ENCODE measurements at regions not wholly inside any gene's neighbourhood (a gene's known extent, or its start where the extent isn't known, plus 50 kb on each side); places are given as distances from the start of the nearest gene placed in this dataset.

GRCh38 chr1:222865718-222866117 lies 50.9 kb downstream of the DISP1 start:
- Histone ChIP-seq H3K9me3 (ENCODE audit: control insufficient read depth in 4 of 4, low read length in 3 of 4) (peaks cover 0 to 1% (median 0%) of the 10 kb centered on the region in 4 donors), H3K9ac (ENCODE audit: low read depth in 1 of 2, low read length in 2 of 2) (no peak overlapping the region), H3K36me3 (ENCODE audit: control insufficient read depth in 4 of 4, insufficient read depth in 3 of 4, low read depth in 1 of 4, low read length in 3 of 4) (peaks cover 0 to 1% (median 0%) of the 10 kb centered on the region in 4 donors), H3K4me3 (ENCODE audit: low read depth in 1 of 3, low read length in 3 of 3) (no peak overlapping the region), H3K27ac (ENCODE audit: low read depth in 1 of 2, low read length in 2 of 2) (no peak overlapping the region), H3K4me1 (ENCODE audit: control insufficient read depth in 4 of 4, insufficient read depth in 4 of 4, low read length in 3 of 4) (no peaks in the 10 kb centered on the region), H3K27me3 (ENCODE audit: control insufficient read depth in 4 of 4, insufficient read depth in 4 of 4, low read length in 3 of 4) (no peaks in the 10 kb centered on the region)
- WGBS: 86% methylated on average over 4 of the region's 4 CpGs
- TF ChIP-seq, protein P1, sequence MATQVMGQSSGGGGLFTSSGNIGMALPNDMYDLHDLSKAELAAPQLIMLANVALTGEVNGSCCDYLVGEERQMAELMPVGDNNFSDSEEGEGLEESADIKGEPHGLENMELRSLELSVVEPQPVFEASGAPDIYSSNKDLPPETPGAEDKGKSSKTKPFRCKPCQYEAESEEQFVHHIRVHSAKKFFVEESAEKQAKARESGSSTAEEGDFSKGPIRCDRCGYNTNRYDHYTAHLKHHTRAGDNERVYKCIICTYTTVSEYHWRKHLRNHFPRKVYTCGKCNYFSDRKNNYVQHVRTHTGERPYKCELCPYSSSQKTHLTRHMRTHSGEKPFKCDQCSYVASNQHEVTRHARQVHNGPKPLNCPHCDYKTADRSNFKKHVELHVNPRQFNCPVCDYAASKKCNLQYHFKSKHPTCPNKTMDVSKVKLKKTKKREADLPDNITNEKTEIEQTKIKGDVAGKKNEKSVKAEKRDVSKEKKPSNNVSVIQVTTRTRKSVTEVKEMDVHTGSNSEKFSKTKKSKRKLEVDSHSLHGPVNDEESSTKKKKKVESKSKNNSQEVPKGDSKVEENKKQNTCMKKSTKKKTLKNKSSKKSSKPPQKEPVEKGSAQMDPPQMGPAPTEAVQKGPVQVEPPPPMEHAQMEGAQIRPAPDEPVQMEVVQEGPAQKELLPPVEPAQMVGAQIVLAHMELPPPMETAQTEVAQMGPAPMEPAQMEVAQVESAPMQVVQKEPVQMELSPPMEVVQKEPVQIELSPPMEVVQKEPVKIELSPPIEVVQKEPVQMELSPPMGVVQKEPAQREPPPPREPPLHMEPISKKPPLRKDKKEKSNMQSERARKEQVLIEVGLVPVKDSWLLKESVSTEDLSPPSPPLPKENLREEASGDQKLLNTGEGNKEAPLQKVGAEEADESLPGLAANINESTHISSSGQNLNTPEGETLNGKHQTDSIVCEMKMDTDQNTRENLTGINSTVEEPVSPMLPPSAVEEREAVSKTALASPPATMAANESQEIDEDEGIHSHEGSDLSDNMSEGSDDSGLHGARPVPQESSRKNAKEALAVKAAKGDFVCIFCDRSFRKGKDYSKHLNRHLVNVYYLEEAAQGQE (IDR thresholded peaks at IDR 0.05): no peak
- no peak for DNase-seq (ENCODE audit: low spot score)

DNA sequence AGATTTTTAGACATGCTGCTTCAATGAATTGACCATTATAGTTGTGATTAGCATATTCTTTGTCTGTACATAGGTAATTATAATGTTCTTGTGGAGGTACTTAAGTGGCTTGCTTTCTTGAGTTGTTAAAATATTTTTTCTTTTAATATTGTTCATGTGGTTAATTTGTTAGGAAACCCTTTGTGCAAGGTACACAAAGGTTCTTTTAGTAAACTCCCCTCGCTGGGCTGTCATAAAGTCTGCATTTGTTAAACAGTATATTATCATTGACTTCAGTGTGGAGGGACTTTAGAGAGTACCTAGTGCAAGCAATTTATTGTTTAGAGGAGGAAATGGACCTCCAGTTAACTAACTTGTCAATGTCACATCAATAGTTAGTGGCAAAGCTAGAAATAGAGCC lies 52.5 kb downstream of the DISP1 start:
- no peak for DNase-seq (ENCODE audit: low spot score)
- Histone ChIP-seq H3K27ac (ENCODE audit: low read depth in 1 of 2, low read length in 2 of 2) (no peak overlapping the region), H3K4me1 (ENCODE audit: control insufficient read depth in 4 of 4, insufficient read depth in 4 of 4, low read length in 3 of 4) (no peaks in the 10 kb centered on the region)

DNA sequence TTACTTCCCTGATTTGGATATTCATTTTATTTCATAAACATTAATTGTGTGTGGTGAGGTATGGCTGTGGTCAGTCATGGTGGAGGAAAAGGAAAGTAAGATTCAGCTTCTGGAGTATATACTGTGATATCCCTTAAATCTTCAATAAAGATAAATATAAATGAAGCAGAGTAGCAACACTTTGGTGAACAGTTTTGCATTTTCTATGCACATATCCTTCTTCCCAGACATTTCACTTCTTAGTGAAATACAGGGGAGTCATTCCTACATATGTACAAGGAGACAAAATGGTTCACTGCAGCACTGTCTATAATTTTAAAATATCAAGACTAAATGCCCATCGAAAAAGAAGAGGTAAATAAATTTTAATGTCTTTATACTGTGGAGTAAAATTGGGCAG lies 61.3 kb downstream of the DISP1 start:
- no peak for DNase-seq (ENCODE audit: low spot score)
- Histone ChIP-seq H3K9ac (ENCODE audit: low read depth in 1 of 2, low read length in 2 of 2) (no peak overlapping the region), H3K9me3 (ENCODE audit: control insufficient read depth in 4 of 4, low read length in 3 of 4) (no peaks in the 10 kb centered on the region), H3K27me3 (ENCODE audit: control insufficient read depth in 4 of 4, insufficient read depth in 4 of 4, low read length in 3 of 4) (no peaks in the 10 kb centered on the region), H3K36me3 (ENCODE audit: control insufficient read depth in 4 of 4, insufficient read depth in 3 of 4, low read depth in 1 of 4, low read length in 3 of 4) (no peaks in the 10 kb centered on the region), H3K4me3 (ENCODE audit: low read depth in 1 of 3, low read length in 3 of 3) (no peak overlapping the region), H3K27ac (ENCODE audit: low read depth in 1 of 2, low read length in 2 of 2) (no peak overlapping the region), H3K4me1 (ENCODE audit: control insufficient read depth in 4 of 4, insufficient read depth in 4 of 4, low read length in 3 of 4) (no peaks in the 10 kb centered on the region)
- TF ChIP-seq FOXA1 (IDR thresholded peaks at IDR 0.05): no peak
- TF ChIP-seq FOXA2 (IDR thresholded peaks at IDR 0.05): no peak
- TF ChIP-seq HNF4A (conservative IDR thresholded peaks at IDR 0.05): no peak
- no peak for TF ChIP-seq TAF1 (conservative IDR thresholded peaks at IDR 0.05)
- no peak for TF ChIP-seq HNF4G (IDR thresholded peaks at IDR 0.05)
- no peak for TF ChIP-seq NR2F2 (IDR thresholded peaks at IDR 0.05)
- TF ChIP-seq ATF3 (IDR thresholded peaks at IDR 0.05): no peak
- no peak for TF ChIP-seq SP1 (IDR thresholded peaks at IDR 0.05)
- TF ChIP-seq, protein P2, sequence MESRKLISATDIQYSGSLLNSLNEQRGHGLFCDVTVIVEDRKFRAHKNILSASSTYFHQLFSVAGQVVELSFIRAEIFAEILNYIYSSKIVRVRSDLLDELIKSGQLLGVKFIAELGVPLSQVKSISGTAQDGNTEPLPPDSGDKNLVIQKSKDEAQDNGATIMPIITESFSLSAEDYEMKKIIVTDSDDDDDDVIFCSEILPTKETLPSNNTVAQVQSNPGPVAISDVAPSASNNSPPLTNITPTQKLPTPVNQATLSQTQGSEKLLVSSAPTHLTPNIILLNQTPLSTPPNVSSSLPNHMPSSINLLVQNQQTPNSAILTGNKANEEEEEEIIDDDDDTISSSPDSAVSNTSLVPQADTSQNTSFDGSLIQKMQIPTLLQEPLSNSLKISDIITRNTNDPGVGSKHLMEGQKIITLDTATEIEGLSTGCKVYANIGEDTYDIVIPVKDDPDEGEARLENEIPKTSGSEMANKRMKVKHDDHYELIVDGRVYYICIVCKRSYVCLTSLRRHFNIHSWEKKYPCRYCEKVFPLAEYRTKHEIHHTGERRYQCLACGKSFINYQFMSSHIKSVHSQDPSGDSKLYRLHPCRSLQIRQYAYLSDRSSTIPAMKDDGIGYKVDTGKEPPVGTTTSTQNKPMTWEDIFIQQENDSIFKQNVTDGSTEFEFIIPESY (IDR thresholded peaks at IDR 0.05): no peak
- TF ChIP-seq YY1 (IDR thresholded peaks at IDR 0.05): no peak
- WGBS: 99% methylated on average over 1 of the region's 1 CpG

More for the DNA sequence above, 52.5 kb downstream of the DISP1 start:
- no peak overlapping the region for H3K9ac ChIP-seq (ENCODE audit: low read depth in 1 of 2, low read length in 2 of 2)
- H3K27me3 ChIP-seq (ENCODE audit: control insufficient read depth in 4 of 4, insufficient read depth in 4 of 4, low read length in 3 of 4): no peaks in the 10 kb centered on the region
- 81% methylated on average over 1 of the region's 1 CpG for WGBS
- H3K9me3 ChIP-seq (ENCODE audit: control insufficient read depth in 4 of 4, low read length in 3 of 4): peaks cover 0 to 1% (median 0%) of the 10 kb centered on the region in 4 donors
- H3K4me3 ChIP-seq (ENCODE audit: low read depth in 1 of 3, low read length in 3 of 3): no peak overlapping the region
- peaks cover 0 to 1% (median 0%) of the 10 kb centered on the region in 4 donors for H3K36me3 ChIP-seq (ENCODE audit: control insufficient read depth in 4 of 4, insufficient read depth in 3 of 4, low read depth in 1 of 4, low read length in 3 of 4)
- no peak for TF ChIP-seq HNF4A (conservative IDR thresholded peaks at IDR 0.05)
- TF ChIP-seq YY1 (IDR thresholded peaks at IDR 0.05): no peak
